ENCODE measurements at regions not wholly inside any gene's neighbourhood (a gene's known extent, or its start where the extent isn't known, plus 50 kb on each side); places are given as distances from the start of the nearest gene placed in this dataset.

- in situ Hi-C loops (cut with HindIII; ENCODE audit: low pct_ligation_motif_present, low sequenced_read_pairs), result no loop called here
- TF ChIP-seq, protein P1, sequence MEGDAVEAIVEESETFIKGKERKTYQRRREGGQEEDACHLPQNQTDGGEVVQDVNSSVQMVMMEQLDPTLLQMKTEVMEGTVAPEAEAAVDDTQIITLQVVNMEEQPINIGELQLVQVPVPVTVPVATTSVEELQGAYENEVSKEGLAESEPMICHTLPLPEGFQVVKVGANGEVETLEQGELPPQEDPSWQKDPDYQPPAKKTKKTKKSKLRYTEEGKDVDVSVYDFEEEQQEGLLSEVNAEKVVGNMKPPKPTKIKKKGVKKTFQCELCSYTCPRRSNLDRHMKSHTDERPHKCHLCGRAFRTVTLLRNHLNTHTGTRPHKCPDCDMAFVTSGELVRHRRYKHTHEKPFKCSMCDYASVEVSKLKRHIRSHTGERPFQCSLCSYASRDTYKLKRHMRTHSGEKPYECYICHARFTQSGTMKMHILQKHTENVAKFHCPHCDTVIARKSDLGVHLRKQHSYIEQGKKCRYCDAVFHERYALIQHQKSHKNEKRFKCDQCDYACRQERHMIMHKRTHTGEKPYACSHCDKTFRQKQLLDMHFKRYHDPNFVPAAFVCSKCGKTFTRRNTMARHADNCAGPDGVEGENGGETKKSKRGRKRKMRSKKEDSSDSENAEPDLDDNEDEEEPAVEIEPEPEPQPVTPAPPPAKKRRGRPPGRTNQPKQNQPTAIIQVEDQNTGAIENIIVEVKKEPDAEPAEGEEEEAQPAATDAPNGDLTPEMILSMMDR (IDR thresholded peaks at IDR 0.05; ENCODE audit: low read depth, low read length, missing control alignments), result no peak
- H3K36me3 ChIP-seq (replicated peaks), result no peaks in the 10 kb centered on the region
- H3K4me3 ChIP-seq (ENCODE audit: low read depth, low read length), result no peak overlapping the region
- H3K27me3 ChIP-seq (replicated peaks), result no peaks in the 10 kb centered on the region
- DNase-seq, result peak; percentile 24
- H3K27ac ChIP-seq, result no peak overlapping the region
Measured at GRCh38 chr14:52380294-52380693, 66.2 kb downstream of the PTGER2 start.

Measured in brain microvascular endothelial cell (primary cell).